ENCODE measurements at regions not wholly inside any gene's neighbourhood (a gene's known extent, or its start where the extent isn't known, plus 50 kb on each side); places are given as distances from the start of the nearest gene placed in this dataset.

GRCh38 chr4:187470061-187470460 is 525.5 kb upstream of the ZFP42 start:
- H3K36me3 Mint-ChIP-seq (ENCODE audit: low read depth), result no peaks in the 10 kb centered on the region
- CTCF ChIA-PET, result no interaction called here
- H3K9me3 Mint-ChIP-seq, result peaks cover 10% of the 10 kb centered on the region

GRCh38 chr4:187474238-187474637 is 521.3 kb upstream of the ZFP42 start:
- no peak for DNase-seq
- H3K4me1 ChIP-seq (ENCODE audit: insufficient read depth, low read length), result no peaks in the 10 kb centered on the region
- no peak overlapping the region for H3K27ac ChIP-seq (ENCODE audit: low read depth in 1 of 2, low read length in 2 of 2)
- H3K27ac Mint-ChIP-seq, result no peak overlapping the region
- no peak overlapping the region for H3K4me3 ChIP-seq (ENCODE audit: low read length)
- no peaks in the 10 kb centered on the region for H3K36me3 ChIP-seq (ENCODE audit: insufficient read depth, low read length)
- intact Hi-C loops (cut with DNase I, micrococcal nuclease), result no loop called here
- H3K27me3 Mint-ChIP-seq, result no peaks in the 10 kb centered on the region
- POLR2A ChIA-PET, result no interaction called here
- no peak for TF ChIP-seq CTCF (IDR thresholded peaks at IDR 0.05)
- no peaks in the 10 kb centered on the region for H3K36me3 Mint-ChIP-seq (ENCODE audit: low read depth)
- H3K4me1 Mint-ChIP-seq (ENCODE audit: low read depth), result no peaks in the 10 kb centered on the region
- no peak for ATAC-seq (ENCODE audit: poor library complexity)
- H3K9me3 Mint-ChIP-seq, result peaks cover 16% of the 10 kb centered on the region
- CTCF ChIA-PET, result no interaction called here
- no peaks in the 10 kb centered on the region for H3K27me3 ChIP-seq (ENCODE audit: control insufficient read depth in 1 of 2, insufficient read depth in 2 of 2, low read length in 2 of 2)
- H3K9me3 ChIP-seq (ENCODE audit: control insufficient read depth in 1 of 2, insufficient read depth in 1 of 2, low read length in 2 of 2), result peaks cover 0 to 18% of the 10 kb centered on the region in 2 experiments
- H3K4me3 Mint-ChIP-seq, result no peak overlapping the region

More at GRCh38 chr4:187470061-187470460, 525.5 kb upstream of the ZFP42 start:
- no peak for ATAC-seq (ENCODE audit: poor library complexity)
- intact Hi-C loops (cut with DNase I, micrococcal nuclease), result no loop called here
- POLR2A ChIA-PET, result no interaction called here
- H3K4me1 ChIP-seq (ENCODE audit: insufficient read depth, low read length), result no peaks in the 10 kb centered on the region
- Mint-ChIP-seq H3K27me3 (no peaks in the 10 kb centered on the region), H3K4me1 (ENCODE audit: low read depth) (no peaks in the 10 kb centered on the region), H3K4me3 (no peak overlapping the region), H3K27ac (no peak overlapping the region)
- DNase-seq, result no peak
- H3K9me3 ChIP-seq (ENCODE audit: control insufficient read depth in 1 of 2, insufficient read depth in 1 of 2, low read length in 2 of 2), result peaks cover 0 to 19% of the 10 kb centered on the region in 2 experiments
- no peaks in the 10 kb centered on the region for H3K27me3 ChIP-seq (ENCODE audit: control insufficient read depth in 1 of 2, insufficient read depth in 2 of 2, low read length in 2 of 2)
- no peak overlapping the region for H3K4me3 ChIP-seq (ENCODE audit: low read length)
- H3K27ac ChIP-seq (ENCODE audit: low read depth in 1 of 2, low read length in 2 of 2), result no peak overlapping the region
- no peak for TF ChIP-seq CTCF (IDR thresholded peaks at IDR 0.05)
- no peaks in the 10 kb centered on the region for H3K36me3 ChIP-seq (ENCODE audit: insufficient read depth, low read length)

GRCh38 chr4:187475901-187476300 is 519.7 kb upstream of the ZFP42 start:
- CTCF ChIA-PET, result no interaction called here
- Histone ChIP-seq H3K27ac (ENCODE audit: low read depth in 1 of 2, low read length in 2 of 2) (no peak overlapping the region), H3K36me3 (ENCODE audit: insufficient read depth, low read length) (no peaks in the 10 kb centered on the region), H3K4me1 (ENCODE audit: insufficient read depth, low read length) (no peaks in the 10 kb centered on the region), H3K4me3 (ENCODE audit: low read length) (no peak overlapping the region), H3K9me3 (ENCODE audit: control insufficient read depth in 1 of 2, insufficient read depth in 1 of 2, low read length in 2 of 2) (peaks cover 0 to 14% of the 10 kb centered on the region in 2 experiments), H3K27me3 (ENCODE audit: control insufficient read depth in 1 of 2, insufficient read depth in 2 of 2, low read length in 2 of 2) (no peaks in the 10 kb centered on the region)
- intact Hi-C loops (cut with DNase I, micrococcal nuclease), result no loop called here
- no peak for TF ChIP-seq CTCF (IDR thresholded peaks at IDR 0.05)
- no peak overlapping the region for H3K4me3 Mint-ChIP-seq
- H3K4me1 Mint-ChIP-seq (ENCODE audit: low read depth), result no peaks in the 10 kb centered on the region
- POLR2A ChIA-PET, result no interaction called here
- H3K27ac Mint-ChIP-seq, result no peak overlapping the region
- H3K9me3 Mint-ChIP-seq, result peaks cover 14% of the 10 kb centered on the region
- ATAC-seq (ENCODE audit: poor library complexity), result no peak
- DNase-seq, result no peak
- no peaks in the 10 kb centered on the region for H3K27me3 Mint-ChIP-seq
- H3K36me3 Mint-ChIP-seq (ENCODE audit: low read depth), result no peaks in the 10 kb centered on the region
